Activated CD8-positive, alpha-beta memory T cell treated with anti-CD3 and anti-CD28 coated beads, Interleukin-2, amount 50 U/mL, for 24 hours (primary cell): ENCODE measurements at regions not wholly inside any gene's neighbourhood (a gene's known extent, or its start where the extent isn't known, plus 50 kb on each side); places are given as distances from the start of the nearest gene placed in this dataset.
A peak's percentile ranks its signal among the peaks of the same experiment; 100 is the strongest.

ENCODE experiments used
- DNase-seq: peaks from one replicate; pipeline ENCODE4 v3.0.0-alpha.2; 2020; ENCODE audit errors: extremely low read depth

GRCh38 chr3:31346542-31346979 lies 186.2 kb upstream of the STT3B start:
- no peak for DNase-seq

DNA sequence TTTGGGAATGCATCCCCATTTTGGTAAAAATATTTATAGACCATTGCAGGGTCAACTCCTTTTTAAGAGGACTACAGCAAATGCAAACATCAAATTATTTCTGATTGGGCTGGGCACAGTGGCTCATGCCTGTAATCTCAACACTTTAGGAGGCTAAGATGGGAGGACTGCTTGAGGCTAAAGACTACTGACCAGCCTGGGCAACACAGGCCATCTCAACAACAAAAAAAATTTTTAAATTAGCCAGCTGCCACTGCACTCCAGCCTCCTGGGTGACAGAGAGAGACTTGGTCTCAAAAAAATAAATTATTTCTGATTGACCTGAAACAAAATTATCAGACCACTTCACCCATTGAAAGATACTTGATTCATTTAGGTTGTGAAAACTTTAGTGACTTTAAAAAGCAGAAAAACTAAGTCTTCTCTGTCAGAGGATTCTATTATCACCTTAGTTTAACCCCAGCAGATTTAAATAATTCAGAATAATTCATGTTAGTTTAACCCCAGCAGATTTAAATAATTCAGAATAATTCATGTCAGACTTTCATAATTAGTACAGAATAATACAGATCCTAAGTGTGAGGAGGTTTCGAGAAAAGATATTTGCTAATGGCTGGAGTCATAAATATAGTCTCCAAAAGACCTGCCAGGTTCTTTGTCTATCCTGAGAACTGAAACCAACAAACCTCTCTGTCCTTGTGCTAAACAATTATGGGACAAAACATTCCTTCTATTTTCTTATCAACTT lies 183.6 kb upstream of the STT3B start:
- DNase-seq = no peak

DNA sequence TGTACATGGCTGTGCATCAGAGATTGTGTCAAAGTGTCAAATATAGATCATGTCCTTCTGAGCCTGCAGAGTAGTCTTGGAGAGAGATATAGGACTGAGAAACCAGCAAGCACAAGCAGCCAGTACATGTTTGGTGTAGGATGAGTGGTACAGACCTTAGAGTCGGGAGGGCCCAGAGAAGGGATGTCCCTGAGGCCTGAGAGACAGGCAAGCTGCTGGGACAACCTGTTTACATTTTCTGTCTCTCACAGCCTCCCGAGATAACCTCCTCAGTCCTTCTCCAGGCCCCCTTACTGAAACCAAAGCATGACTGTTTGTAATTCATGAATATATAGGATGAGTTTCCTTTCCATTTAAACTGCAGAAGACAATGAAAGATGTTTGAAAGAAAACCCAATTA lies 182.4 kb upstream of the STT3B start:
- no peak for DNase-seq

- DNase-seq = no peak
Observed at GRCh38 chr3:31352331-31352730, 180.4 kb upstream of the STT3B start.

- DNase-seq = no peak
Observed at GRCh38 chr3:31353166-31353565, 179.6 kb upstream of the STT3B start.

GRCh38 chr3:31354373-31354772 lies 178.4 kb upstream of the STT3B start:
- no peak for DNase-seq

DNA sequence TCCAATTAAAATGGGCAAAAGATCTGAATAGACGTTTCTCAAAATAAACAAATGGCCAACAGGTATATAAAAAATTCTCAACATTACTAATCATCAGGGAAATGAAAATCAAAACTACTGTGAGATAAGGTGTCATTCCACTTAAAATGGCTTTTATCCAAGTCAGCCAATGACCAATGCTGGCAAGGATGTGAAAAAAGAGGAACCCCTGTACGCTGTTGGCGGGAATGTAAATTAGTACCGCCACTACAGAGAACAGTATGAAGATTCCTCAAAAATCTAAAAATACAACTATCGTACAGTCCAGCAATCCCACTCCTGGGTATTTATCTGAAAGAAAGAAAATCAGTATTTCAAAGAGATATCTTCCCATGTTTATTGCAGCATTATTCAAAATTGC lies 176.9 kb upstream of the STT3B start:
- DNase-seq = no peak

GRCh38 chr3:31356941-31357340 lies 175.8 kb upstream of the STT3B start:
- DNase-seq = no peak

DNA sequence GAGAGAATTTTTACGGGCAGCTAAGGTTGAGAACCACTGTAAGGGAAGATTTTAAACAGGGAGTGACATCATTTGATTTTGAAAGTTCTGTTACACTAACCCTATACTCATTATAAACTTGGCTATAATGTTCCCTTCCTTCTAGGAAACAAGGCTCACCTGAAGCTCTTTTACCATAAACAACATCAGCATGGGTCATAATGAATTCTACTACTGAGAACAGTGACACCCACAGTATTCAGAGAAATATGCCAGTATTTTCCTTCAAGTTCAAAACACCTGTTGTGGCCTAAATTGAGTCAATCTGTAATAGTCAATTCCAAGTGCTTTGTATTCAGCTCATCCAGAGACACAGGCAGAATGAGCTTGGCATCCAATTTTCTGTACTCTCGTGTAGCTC lies 175.3 kb upstream of the STT3B start:
- DNase-seq = no peak

DNA sequence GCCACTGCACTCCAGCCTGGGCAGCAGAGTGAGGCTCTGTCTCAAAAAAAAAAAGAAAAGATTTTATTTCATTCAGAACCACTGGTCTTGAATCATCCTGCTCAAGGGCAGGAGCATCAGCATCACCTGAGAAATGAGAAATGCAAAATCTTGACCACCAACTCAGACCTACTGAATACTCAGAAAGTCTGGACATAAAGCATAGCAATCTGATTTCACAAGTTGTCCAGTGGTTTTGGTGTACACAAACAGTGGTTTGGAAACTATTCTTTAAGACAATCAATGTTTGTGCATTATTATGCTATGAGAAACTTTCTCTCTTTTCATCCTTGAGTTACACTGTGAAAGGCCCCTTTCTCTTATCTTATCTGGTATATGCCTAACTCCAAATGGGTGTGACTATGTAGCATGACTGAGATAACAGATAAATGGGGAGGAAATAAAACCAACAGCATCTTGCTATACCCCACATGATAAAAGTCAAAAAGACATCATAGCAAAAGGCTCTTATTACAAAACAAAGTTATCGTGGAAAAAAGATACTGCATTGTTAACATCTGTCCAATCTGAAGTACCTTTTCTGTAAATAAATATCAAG lies 174.2 kb upstream of the STT3B start:
- no peak for DNase-seq

DNA sequence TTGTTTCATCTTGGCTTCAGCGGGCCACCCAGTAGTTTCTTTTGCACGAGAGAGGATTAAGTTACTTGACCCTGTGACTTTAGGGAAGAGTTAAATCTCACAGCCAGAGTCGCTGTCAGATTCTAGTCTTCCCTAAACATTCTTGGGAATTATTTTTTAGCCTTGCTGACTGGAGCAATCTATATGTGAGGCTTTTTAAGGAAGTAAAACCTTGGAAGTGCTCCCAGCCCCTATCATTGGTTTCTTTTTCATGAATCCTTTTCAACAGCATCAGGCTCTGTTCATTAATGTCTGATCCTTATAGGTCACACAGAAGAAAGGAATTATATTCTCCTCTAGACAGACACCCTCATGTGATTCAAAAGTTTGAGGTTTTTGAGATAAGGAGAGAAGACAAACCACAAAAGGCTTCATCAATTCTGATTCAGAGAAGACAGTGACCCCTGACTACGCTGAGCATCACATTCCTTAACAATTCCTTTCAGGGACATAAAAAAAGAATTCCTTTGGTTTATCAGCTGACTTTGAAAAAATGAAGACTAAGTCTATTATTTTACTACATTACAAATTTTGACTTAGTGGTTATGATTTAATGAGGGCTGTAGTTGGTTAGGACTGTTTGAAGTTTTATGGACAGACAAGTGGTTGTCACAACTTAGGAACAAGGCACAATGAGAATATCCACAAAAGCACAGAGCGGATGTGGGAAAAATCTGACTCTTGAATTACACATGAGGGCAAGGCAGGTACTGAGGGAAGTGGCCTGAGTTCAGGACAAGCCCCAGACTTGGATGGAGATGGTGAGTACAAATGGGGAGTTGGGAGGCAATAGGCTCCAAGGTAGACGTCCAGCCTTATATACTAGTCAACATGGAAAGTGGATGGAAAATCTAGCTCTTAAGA lies 171.1 kb upstream of the STT3B start:
- no peak for DNase-seq

DNA sequence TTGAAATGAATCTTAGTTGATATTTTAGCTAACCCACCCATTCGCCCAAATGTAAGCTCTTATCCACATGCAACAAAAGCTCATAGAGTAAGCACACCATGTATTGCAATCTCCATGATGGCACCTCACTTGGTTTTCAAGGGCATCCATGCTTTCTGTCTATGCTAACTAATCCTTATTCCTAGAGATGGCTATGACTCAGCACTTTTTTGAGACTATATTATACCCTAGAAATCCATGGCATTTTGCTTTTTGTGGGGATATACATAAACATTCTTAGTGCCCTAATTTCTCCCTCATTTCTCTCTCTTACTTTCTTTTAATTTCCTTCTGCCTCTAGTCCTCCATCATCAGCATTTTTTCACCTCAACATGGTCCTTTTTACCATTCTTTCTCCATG lies 168.5 kb upstream of the STT3B start:
- DNase-seq = no peak

DNA sequence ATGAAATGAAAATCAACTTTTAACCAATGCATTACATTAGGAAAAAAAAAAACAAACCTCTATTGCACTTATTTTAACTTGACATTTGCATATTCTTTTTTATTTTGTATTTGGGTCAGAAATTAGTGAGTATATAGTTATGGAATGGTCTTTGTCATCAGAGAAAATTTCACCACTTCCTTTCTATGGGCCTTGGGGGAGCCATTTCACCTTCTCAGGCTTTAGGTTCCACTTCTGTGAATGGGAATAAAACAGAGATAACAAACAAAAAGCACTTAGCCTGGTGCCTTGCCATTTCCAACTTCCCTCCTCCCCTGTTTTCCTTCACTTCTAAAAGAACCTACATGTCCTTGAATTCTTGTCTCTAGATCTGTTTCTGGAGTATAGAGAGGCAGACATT lies 168.0 kb upstream of the STT3B start:
- DNase-seq = no peak

DNA sequence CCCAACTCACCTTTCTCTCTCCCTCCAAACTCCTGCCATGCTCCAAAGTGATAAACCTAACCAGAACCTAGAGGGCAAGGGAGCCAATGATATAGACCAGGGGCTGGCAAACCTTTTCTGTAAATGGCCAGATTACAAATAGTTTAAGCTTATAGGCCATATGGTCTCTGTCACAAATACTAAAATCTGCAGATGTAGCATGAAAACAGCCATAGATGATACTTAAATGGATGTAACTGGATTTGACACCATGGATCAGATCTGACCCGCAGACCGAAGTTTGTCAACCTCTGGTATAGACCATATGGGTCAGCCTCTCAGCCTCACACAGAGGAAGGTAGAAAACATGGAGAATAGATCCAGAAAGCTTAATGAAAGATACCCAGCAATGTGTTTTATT lies 165.2 kb upstream of the STT3B start:
- DNase-seq = no peak

GRCh38 chr3:31369637-31370379 lies 162.9 kb upstream of the STT3B start:
- DNase-seq = no peak

- no peak for DNase-seq
Observed at GRCh38 chr3:31370380-31370666, 162.4 kb upstream of the STT3B start.

GRCh38 chr3:31370681-31371080 lies 162.0 kb upstream of the STT3B start:
- no peak for DNase-seq

- DNase-seq = no peak
Observed at GRCh38 chr3:31371484-31372177, 161.1 kb upstream of the STT3B start.

DNA sequence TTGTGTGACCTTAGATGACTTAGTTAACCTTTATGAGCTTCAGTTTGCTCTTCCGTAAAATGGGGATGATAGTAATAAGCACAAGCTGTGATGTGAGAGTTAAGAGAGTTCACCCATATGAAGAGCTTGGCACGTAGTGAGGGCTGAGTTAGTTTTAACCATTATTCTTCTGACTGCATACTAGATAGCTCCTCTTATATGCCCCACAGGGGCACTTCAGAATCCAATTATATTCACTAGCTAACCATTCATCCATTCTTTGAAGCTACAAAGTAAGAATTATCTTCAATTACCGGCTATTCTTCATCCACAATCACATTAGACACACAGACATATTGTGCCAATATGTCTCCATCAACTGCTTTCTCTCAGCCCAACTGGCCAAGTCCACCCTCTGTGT lies 159.0 kb upstream of the STT3B start:
- no peak for DNase-seq

DNA sequence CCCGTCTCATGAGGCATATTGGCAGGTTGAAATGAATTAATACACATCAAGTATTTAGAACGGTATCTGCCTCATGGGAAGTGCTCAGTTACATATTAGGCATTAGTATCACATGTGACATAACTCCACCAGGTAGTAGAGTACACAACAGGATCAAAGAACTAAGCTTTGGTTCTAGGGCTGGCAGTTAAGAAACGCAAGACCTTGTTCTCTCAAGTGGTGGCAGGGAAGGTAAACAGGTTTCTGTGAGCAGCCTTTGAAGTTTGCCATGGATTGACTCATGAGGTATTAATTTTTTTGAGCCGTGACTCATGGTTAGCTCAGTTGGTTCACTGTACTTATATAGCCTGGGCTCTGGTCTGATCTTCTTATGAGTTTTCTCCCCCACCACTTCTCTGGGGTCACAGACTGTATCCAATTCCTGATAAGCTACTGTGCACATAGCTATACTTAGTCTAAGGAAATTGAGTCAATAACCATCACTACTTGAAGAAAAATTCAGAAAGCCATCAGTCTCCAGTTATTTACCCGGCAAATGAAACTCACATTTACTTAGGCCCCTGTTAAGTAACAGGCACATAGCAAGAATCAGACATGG lies 155.6 kb upstream of the STT3B start:
- DNase-seq = peak; percentile 0

DNA sequence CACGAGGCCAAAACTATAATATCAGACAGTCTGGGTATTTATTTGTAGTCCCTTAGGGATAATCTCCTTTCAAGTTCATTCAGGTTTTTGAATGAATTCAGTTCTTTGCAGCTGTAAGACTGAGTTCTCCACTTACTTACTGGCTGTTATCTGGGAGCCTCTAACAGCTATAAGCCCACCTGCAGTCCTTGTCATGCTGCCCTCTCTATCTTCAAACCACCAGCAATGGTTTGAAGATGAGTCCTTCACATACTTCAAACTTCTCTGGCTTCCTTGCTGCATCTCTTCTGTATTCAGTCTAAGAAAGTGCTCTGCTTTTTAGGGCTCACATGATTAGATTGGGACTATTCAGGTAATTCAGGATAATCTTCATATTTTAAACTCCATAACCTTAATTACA lies 154.5 kb upstream of the STT3B start:
- no peak for DNase-seq
